HFF-Myc (cell line): ENCODE measurements at regions not wholly inside any gene's neighbourhood (a gene's known extent, or its start where the extent isn't known, plus 50 kb on each side); places are given as distances from the start of the nearest gene placed in this dataset.

Source experiments
- DNase-seq: peaks from one replicate; pipeline ENCODE4 v3.0.0-alpha.2; 2011; ENCODE audit warnings: low read depth; ENCODE audit errors: extremely low read depth
- H3K4me3 ChIP-seq: replicated peaks from 2 replicates; pipeline ENCODE4 v1.5.1; 2011; ENCODE audit warnings: low read depth, mild to moderate bottlenecking, control low read depth, low read length
- TF ChIP-seq, protein P1 (sequence below): IDR thresholded peaks from 2 replicates; pipeline ENCODE4 v1.5.1; 2012; ENCODE audit warnings: mild to moderate bottlenecking, low read depth, low read length, control low read depth; ENCODE audit errors: missing control alignments

DNA sequence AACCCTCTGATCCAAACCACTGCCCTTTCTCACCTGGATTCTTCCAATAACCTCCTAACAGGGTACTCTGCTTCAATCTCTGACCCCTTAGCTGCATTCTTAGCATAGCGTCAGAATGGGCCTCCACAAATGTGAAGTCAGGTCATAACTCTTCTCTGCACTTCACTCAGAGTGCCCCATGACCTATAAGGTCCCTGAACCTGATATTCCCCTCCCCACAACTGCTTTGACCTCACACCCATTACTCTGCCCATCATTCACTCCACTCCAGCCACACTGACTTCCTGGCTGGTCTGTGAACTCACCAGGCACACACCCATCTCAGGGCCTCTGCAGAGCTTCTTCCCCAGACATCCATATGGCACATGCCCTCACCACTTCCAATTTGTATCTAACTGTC is 141.9 kb downstream of the ZNF281 start:
- TF ChIP-seq, protein P1, sequence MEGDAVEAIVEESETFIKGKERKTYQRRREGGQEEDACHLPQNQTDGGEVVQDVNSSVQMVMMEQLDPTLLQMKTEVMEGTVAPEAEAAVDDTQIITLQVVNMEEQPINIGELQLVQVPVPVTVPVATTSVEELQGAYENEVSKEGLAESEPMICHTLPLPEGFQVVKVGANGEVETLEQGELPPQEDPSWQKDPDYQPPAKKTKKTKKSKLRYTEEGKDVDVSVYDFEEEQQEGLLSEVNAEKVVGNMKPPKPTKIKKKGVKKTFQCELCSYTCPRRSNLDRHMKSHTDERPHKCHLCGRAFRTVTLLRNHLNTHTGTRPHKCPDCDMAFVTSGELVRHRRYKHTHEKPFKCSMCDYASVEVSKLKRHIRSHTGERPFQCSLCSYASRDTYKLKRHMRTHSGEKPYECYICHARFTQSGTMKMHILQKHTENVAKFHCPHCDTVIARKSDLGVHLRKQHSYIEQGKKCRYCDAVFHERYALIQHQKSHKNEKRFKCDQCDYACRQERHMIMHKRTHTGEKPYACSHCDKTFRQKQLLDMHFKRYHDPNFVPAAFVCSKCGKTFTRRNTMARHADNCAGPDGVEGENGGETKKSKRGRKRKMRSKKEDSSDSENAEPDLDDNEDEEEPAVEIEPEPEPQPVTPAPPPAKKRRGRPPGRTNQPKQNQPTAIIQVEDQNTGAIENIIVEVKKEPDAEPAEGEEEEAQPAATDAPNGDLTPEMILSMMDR: no peak
- no peak overlapping the region for H3K4me3 ChIP-seq
- DNase-seq: no peak

DNA sequence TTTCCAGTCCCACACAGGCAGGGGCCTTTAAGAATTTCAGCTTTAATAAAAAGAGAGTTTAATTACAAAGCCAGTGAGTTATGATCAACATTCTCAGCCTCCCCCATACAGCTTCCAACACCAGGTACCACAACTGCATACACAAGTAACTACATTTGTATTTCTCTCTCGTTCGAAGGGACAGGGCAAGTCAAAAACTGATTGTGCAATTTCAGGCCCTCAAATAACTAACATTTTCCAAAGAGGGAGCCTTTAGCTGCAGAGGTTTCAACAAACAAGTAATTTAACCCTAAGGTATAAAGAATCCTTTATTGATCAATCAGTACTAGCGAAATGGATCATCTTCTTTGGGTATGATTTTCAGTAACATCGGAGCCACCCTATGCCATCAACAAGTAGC is 142.4 kb downstream of the ZNF281 start:
- no peak overlapping the region for H3K4me3 ChIP-seq
- no peak for DNase-seq
- TF ChIP-seq, protein P1: no peak

DNA sequence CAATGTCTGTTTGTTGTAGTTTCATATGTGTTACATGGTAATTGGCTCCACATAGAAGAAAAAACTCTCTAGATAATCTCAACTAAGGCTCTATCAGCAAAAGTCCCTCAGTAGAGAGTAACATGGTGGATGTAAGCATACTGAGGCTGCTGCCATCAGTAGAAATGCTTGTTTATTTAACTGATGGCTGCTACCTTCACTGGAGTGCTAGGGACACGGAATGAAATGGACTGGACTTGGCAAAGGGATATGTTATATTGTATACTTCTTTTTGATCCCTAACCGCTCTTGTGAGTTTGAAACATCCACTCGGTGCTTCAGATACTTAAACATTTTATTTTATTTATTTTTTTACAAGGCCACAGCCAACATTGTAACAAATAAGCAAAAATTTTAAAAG is 143.0 kb downstream of the ZNF281 start:
- no peak for DNase-seq
- TF ChIP-seq, protein P1: no peak
- no peak overlapping the region for H3K4me3 ChIP-seq

DNA sequence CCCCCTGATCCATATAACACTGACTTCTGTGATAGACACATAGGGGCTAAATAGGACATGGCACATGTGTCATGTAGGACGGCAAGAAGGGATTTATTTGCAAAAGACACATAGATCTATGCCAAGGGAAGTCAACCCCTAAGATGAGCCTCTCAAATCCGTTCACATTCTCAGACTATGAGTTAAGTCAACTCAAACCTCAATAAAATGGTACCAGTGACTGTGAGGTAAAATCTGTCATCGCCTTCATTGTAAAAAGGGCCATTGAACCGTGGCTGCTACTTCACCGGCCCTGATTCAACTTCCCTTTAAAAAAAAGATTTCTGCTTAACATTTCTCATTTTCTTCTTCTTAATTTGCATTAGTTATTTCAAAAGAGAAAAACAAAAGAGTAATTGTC is 144.0 kb downstream of the ZNF281 start:
- no peak overlapping the region for H3K4me3 ChIP-seq
- no peak for DNase-seq
- TF ChIP-seq, protein P1: no peak

DNA sequence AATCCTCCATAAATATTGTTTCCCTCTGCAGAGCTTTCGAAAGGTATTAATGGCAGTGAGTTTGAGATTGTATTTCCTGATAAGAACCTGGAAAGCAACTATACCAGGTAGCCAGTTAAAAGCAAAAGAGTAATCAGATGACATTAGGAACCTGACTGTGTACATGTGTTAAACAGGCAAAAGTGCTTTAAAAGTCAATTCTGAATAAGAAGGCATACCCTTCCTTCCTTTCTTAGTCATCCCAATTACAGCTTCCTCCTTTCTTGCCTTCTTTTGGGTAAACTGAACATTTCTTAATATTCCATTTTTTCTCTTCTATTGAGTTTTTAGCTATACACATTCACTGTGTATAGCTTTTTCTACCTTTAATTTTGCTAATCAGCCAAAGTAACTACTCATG is 144.7 kb downstream of the ZNF281 start:
- DNase-seq: no peak
- TF ChIP-seq, protein P1: no peak
- no peak overlapping the region for H3K4me3 ChIP-seq

DNA sequence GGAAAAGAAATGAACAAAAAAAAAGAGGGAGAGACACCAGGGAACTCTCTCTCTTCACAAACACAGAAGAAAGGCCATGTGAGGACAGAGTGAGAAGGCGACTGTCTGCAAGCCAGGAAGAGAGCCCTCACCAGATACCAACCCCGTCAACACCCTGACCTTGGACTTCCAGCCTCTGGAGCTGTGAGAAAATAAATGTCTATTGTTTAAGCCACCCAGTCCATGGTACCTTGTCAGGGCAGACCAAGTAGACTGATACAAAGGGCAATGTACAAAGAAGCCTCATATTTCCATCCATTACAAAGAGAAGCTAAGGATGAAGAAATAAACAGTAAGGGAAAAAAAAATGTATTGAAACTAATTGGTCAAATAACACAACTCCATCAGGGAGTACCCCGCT is 146.6 kb downstream of the ZNF281 start:
- no peak for DNase-seq
- H3K4me3 ChIP-seq: no peak overlapping the region
- TF ChIP-seq, protein P1: no peak

DNA sequence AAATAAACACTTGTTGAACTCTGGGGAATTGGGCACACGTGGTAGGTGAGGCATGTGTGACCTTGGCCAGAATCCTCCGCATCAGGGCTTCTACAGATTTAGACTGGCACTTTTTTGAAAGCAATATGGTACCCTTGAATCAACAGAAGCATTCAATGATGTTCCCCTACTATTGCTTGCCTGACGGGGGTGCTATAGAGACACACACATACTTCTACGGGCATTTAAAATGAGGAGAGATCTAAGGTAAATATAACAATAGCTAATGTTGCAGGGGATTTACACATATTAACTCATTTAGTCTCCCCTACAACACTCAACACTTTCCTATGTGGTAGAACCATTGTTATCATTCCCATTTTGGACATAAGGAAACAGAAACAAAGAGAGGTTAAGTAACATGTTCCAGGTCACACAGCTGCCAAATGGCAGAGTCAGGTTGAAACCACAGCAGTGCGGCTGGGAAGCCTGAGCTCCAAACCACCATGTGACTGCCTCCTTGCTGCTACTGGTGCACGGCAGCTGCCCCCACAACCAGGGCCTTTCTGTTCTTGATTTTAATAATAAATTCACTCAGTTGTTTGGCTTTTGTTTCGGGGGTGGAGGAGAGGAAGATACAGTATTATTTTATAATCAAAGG is 147.4 kb downstream of the ZNF281 start:
- no peak overlapping the region for H3K4me3 ChIP-seq
- no peak for DNase-seq
- TF ChIP-seq, protein P1: no peak
